Parathyroid adenoma (tissue), 2 donors: ENCODE measurements at regions not wholly inside any gene's neighbourhood (a gene's known extent, or its start where the extent isn't known, plus 50 kb on each side); places are given as distances from the start of the nearest gene placed in this dataset.

Source experiments
- H2AFZ ChIP-seq: fragments of 300-600 bp; sonication (generic); one replicate; pipeline ENCODE4 v1.7.0; 2017; ENCODE audit warnings: antibody characterized with exemption, mild to moderate bottlenecking
- H3K27ac ChIP-seq: fragments of 300-600 bp; sonication (generic); one replicate; pipeline ENCODE4 v1.7.0; 2017
- H3K27me3 ChIP-seq: fragments of 300-600 bp; sonication (generic); one replicate; pipeline ENCODE4 v1.7.0; 2017; ENCODE audit warnings: low read length; ENCODE audit not compliant: control insufficient read depth, insufficient read depth
- H3K36me3 ChIP-seq: fragments of 300-600 bp; sonication (generic); one replicate; pipeline ENCODE4 v1.7.0; 2017; ENCODE audit warnings: low read length; ENCODE audit not compliant: control insufficient read depth, insufficient read depth
- H3K4me1 ChIP-seq: fragments of 300-600 bp; sonication (generic); one replicate; pipeline ENCODE4 v1.7.0; 2017; ENCODE audit warnings: control low read depth
- H3K4me2 ChIP-seq: fragments of 300-600 bp; sonication (generic); one replicate; pipeline ENCODE4 v1.7.0; 2017; ENCODE audit warnings: low read length
- H3K4me3 ChIP-seq: fragments of 300-600 bp; sonication (generic); one replicate; pipeline ENCODE4 v1.7.0; 2017; ENCODE audit warnings: low read depth, low read length
- H3K79me2 ChIP-seq: fragments of 300-600 bp; sonication (generic); one replicate; pipeline ENCODE4 v1.7.0; 2017; ENCODE audit warnings: control low read depth
- H3K9ac ChIP-seq: fragments of 300-600 bp; sonication (generic); one replicate; pipeline ENCODE4 v1.7.0; 2017; ENCODE audit warnings: mild to moderate bottlenecking
- H3K9me3 ChIP-seq: fragments of 300-600 bp; sonication (generic); one replicate; pipeline ENCODE4 v1.7.0; 2017; ENCODE audit warnings: low read length; ENCODE audit not compliant: control insufficient read depth
- TF ChIP-seq, protein P1 (sequence below): fragments of 300-600 bp; sonication (generic); IDR thresholded peaks from one replicate; pipeline ENCODE4 v1.7.0; 2017; ENCODE audit warnings: antibody characterized with exemption, mild to moderate bottlenecking
- donor health status: primary hyperparathyroidism.

DNA sequence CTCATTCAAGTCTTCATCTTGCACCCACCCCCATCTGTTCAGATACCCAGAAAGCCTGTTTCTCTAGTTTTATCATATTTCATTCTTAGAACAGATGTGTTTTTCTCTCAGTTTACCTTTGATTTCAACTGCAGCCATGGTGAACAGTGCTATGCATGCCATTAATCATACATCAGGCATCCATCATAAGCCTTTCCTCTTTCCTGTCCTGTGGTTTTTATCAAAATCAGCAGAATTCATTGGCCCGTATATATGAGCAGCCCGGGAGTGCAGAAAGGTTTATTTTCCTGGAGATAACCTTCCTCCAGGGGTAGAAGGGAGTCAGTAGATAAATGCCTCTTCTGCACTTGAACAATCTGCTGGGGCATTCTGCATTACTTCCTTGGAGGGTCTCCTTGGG lies 65.7 kb downstream of the IL21 start:
- no peak overlapping the region for H3K4me2 ChIP-seq
- no peak overlapping the region for H3K27ac ChIP-seq
- no peaks in the 10 kb centered on the region for H3K36me3 ChIP-seq
- no peaks in the 10 kb centered on the region for H3K9me3 ChIP-seq
- H3K79me2 ChIP-seq, result no peaks in the 10 kb centered on the region
- no peak overlapping the region for H3K9ac ChIP-seq
- TF ChIP-seq, protein P1, sequence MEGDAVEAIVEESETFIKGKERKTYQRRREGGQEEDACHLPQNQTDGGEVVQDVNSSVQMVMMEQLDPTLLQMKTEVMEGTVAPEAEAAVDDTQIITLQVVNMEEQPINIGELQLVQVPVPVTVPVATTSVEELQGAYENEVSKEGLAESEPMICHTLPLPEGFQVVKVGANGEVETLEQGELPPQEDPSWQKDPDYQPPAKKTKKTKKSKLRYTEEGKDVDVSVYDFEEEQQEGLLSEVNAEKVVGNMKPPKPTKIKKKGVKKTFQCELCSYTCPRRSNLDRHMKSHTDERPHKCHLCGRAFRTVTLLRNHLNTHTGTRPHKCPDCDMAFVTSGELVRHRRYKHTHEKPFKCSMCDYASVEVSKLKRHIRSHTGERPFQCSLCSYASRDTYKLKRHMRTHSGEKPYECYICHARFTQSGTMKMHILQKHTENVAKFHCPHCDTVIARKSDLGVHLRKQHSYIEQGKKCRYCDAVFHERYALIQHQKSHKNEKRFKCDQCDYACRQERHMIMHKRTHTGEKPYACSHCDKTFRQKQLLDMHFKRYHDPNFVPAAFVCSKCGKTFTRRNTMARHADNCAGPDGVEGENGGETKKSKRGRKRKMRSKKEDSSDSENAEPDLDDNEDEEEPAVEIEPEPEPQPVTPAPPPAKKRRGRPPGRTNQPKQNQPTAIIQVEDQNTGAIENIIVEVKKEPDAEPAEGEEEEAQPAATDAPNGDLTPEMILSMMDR, result no peak
- H3K4me1 ChIP-seq, result no peaks in the 10 kb centered on the region
- no peak overlapping the region for H3K4me3 ChIP-seq
- H2AFZ ChIP-seq, result no peak overlapping the region
- H3K27me3 ChIP-seq, result no peaks in the 10 kb centered on the region

DNA sequence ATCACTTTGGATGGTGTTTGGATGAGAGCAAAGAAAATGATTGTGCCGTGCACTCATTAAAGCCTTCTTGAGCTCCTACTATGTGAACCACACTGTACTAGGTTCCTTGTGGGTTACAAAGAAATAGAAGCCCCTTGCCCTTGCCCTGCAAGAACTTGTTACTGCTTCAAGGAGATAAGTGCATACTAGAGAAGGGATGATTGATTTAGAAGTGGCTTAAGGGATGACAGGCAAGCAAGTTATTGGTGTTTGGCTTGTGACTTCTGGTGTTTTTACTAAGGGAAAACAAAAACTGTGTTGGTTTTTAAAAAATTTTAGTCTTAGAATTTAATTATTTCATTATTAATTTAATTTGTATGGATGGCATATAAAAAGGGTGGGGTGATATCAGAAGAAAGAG lies 67.4 kb downstream of the IL21 start:
- TF ChIP-seq, protein P1, result no peak
- Histone ChIP-seq H3K4me1 (no peaks in the 10 kb centered on the region), H3K4me3 (no peak overlapping the region), H3K4me2 (no peak overlapping the region), H3K9me3 (no peaks in the 10 kb centered on the region), H3K27me3 (no peaks in the 10 kb centered on the region), H3K79me2 (no peaks in the 10 kb centered on the region), H3K27ac (no peak overlapping the region), H2AFZ (no peak overlapping the region), H3K36me3 (no peaks in the 10 kb centered on the region), H3K9ac (no peak overlapping the region)

DNA sequence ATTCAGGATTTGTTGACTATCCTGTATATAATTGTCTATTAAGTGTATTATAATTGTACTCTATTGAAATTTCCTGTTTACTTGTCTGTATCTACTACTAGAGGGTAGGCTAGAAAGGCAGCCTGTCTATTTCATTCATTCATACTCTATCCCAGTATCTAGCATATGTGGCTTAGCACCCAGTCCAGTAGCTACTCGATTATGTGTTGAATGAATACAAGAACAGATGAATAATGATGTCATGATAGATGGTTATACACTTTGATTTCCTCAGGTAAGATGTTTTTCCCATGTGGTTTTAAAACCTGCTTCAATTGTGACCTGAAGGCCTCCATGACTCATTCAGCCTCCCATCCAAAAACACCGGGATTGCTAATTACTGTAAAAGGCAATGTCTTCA lies 68.0 kb downstream of the IL21 start:
- H3K4me1 ChIP-seq, result no peaks in the 10 kb centered on the region
- H3K9me3 ChIP-seq, result no peaks in the 10 kb centered on the region
- H2AFZ ChIP-seq, result no peak overlapping the region
- H3K4me3 ChIP-seq, result no peak overlapping the region
- no peaks in the 10 kb centered on the region for H3K36me3 ChIP-seq
- H3K4me2 ChIP-seq, result no peak overlapping the region
- no peak overlapping the region for H3K9ac ChIP-seq
- no peaks in the 10 kb centered on the region for H3K79me2 ChIP-seq
- no peak overlapping the region for H3K27ac ChIP-seq
- H3K27me3 ChIP-seq, result no peaks in the 10 kb centered on the region
- TF ChIP-seq, protein P1, result no peak

DNA sequence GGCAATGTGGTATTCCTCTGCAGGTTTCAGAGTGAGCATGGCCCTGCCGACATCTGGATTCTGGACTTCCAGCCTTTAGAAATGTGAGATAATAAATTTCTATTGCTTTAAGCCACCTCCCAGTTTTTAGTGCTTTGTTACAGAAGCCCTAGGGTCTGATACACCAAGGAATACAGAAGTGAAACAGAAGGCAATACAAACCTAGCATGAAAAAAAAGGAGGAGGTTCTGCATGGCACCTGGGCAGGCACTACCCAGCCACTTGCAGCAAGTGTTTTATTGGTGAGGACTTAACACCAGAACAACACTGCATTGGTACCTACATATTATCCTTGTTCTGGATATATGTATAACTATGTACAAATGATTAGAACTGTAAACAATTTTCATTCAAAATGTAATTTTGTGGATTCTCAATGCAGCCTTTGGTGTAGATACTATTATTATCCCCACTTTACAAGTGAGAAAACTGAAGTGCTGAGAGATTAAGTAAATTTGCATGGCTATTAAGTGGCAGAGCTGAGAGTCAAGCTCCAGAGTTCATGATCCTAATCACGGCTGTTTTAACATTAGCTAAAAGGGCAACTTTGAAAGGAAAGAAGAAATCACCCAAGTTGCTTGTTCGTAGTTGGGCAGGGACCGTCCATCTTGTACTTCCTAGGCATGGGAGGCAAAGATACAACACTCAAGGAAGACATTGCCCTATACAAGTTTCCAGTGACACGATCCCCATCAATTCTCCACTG lies 71.8 kb downstream of the IL21 start:
- H3K79me2 ChIP-seq, result no peaks in the 10 kb centered on the region
- no peak overlapping the region for H3K27ac ChIP-seq
- no peaks in the 10 kb centered on the region for H3K4me1 ChIP-seq
- H3K9ac ChIP-seq, result no peak overlapping the region
- no peak overlapping the region for H3K4me3 ChIP-seq
- H2AFZ ChIP-seq, result no peak overlapping the region
- H3K4me2 ChIP-seq, result no peak overlapping the region
- TF ChIP-seq, protein P1, result no peak
- no peaks in the 10 kb centered on the region for H3K9me3 ChIP-seq
- H3K36me3 ChIP-seq, result no peaks in the 10 kb centered on the region
- H3K27me3 ChIP-seq, result no peaks in the 10 kb centered on the region

DNA sequence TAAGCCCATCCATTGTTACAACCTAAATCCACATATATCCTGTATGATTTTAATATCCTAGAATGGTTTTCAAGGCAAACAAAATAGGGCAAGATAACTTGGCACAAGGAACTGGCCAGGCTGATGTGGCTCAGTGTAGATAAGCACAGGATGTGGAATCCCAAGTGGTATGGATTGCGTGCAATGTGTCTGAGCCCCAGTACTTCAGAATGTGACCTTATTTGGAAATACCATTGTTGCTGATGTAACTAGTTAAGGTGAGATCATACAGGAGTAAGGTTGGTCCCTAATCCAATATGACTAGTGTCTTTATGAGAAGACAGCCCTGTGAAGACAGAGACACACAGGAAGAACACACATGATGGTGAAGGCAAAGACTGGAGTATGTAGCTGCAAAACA lies 72.4 kb downstream of the IL21 start:
- Histone ChIP-seq H3K9ac (no peak overlapping the region), H3K79me2 (no peaks in the 10 kb centered on the region)

More for the DNA sequence above, 72.4 kb downstream of the IL21 start:
- H3K4me3 ChIP-seq, result no peak overlapping the region
- H3K36me3 ChIP-seq, result no peaks in the 10 kb centered on the region
- H3K4me1 ChIP-seq, result no peaks in the 10 kb centered on the region
- no peak overlapping the region for H2AFZ ChIP-seq
- no peaks in the 10 kb centered on the region for H3K27me3 ChIP-seq
- no peak overlapping the region for H3K27ac ChIP-seq
- H3K9me3 ChIP-seq, result no peaks in the 10 kb centered on the region
- TF ChIP-seq, protein P1, result no peak
- no peak overlapping the region for H3K4me2 ChIP-seq
